Endothelial cell (in vitro differentiated cells): ENCODE measurements at regions not wholly inside any gene's neighbourhood (a gene's known extent, or its start where the extent isn't known, plus 50 kb on each side); places are given as distances from the start of the nearest gene placed in this dataset.

Experiments
- DNase-seq: peaks from one replicate; pipeline ENCODE4 v3.0.0; 2021; ENCODE audit warnings: low spot score
- H3K27ac Mint-ChIP-seq: one replicate; pipeline ENCODE4 v1.8.0; 2021; ENCODE audit warnings: mixed read lengths, inconsistent platforms; ENCODE audit not compliant: unreplicated experiment
- H3K27me3 Mint-ChIP-seq: one replicate; pipeline ENCODE4 v1.8.0; 2021; ENCODE audit warnings: mild to moderate bottlenecking, moderate library complexity, mixed read lengths, inconsistent platforms; ENCODE audit not compliant: unreplicated experiment
- H3K36me3 Mint-ChIP-seq: one replicate; pipeline ENCODE4 v1.8.0; 2021; ENCODE audit warnings: mild to moderate bottlenecking, low read depth, mixed read lengths, inconsistent platforms; ENCODE audit not compliant: unreplicated experiment
- H3K4me1 Mint-ChIP-seq: one replicate; pipeline ENCODE4 v1.8.0; 2021; ENCODE audit warnings: mild to moderate bottlenecking, mixed read lengths, inconsistent platforms; ENCODE audit not compliant: unreplicated experiment
- H3K4me3 Mint-ChIP-seq: one replicate; pipeline ENCODE4 v1.8.0; 2021; ENCODE audit warnings: mild to moderate bottlenecking, mixed read lengths, inconsistent platforms; ENCODE audit not compliant: unreplicated experiment
- H3K9me3 Mint-ChIP-seq: one replicate; pipeline ENCODE4 v1.8.0; 2021; ENCODE audit warnings: mixed read lengths, inconsistent platforms; ENCODE audit not compliant: unreplicated experiment
- TF ChIP-seq, protein P1 (sequence below): fragments of 200-600 bp; sonication (generic); IDR thresholded peaks from one replicate; pipeline ENCODE4 v1.5.0; 2021; ENCODE audit warnings: antibody characterized with exemption; ENCODE audit not compliant: unreplicated experiment

DNA sequence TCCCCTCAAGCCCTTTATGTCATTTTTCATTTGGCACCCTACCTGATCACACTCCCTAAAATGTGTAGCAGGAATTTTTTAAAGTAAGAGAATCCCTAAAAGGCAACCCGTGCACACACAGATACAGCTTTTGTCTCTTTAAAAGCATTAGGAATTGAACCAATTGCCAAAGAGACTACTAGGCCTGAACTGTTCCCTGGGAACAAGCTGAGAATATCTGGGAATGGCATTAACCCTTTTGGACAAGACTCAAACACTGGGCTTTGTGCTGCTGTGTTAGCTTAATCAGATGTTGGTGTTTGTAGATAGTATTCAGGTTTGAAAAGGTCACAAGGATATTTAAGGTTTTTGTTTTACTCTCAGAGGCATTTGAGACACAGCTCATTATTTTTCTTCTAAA, 414.4 kb upstream of the PDZRN3 start:
- Mint-ChIP-seq H3K4me1 (peaks cover 4% of the 10 kb centered on the region), H3K36me3 (no peaks in the 10 kb centered on the region), H3K27ac (no peak overlapping the region), H3K9me3 (no peaks in the 10 kb centered on the region), H3K27me3 (no peaks in the 10 kb centered on the region), H3K4me3 (no peak overlapping the region)
- TF ChIP-seq, protein P1, sequence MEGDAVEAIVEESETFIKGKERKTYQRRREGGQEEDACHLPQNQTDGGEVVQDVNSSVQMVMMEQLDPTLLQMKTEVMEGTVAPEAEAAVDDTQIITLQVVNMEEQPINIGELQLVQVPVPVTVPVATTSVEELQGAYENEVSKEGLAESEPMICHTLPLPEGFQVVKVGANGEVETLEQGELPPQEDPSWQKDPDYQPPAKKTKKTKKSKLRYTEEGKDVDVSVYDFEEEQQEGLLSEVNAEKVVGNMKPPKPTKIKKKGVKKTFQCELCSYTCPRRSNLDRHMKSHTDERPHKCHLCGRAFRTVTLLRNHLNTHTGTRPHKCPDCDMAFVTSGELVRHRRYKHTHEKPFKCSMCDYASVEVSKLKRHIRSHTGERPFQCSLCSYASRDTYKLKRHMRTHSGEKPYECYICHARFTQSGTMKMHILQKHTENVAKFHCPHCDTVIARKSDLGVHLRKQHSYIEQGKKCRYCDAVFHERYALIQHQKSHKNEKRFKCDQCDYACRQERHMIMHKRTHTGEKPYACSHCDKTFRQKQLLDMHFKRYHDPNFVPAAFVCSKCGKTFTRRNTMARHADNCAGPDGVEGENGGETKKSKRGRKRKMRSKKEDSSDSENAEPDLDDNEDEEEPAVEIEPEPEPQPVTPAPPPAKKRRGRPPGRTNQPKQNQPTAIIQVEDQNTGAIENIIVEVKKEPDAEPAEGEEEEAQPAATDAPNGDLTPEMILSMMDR, result no peak
- no peak for DNase-seq

DNA sequence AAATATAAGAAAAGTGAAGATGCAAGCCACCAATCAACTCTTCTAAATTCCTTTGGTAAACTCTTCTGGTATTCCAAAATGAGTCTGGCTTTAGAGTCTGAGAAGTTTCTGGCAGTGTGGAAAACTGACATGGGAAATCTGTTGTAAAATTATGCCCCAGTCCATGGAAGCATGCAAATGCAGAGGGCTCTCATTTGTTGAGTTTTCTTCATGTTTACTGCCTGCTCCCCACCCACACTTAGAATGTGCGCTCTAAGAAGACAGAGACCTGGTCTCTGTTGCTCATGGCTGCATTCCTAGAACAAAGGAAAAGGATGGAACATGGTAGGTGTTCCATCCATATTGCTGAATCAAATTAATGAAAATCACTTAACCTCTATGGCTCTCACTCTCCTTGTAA, 411.8 kb upstream of the PDZRN3 start:
- peaks cover 6% of the 10 kb centered on the region for H3K4me1 Mint-ChIP-seq
- DNase-seq, result no peak
- TF ChIP-seq, protein P1, result no peak
- no peaks in the 10 kb centered on the region for H3K27me3 Mint-ChIP-seq
- no peaks in the 10 kb centered on the region for H3K36me3 Mint-ChIP-seq
- H3K27ac Mint-ChIP-seq, result no peak overlapping the region
- H3K9me3 Mint-ChIP-seq, result no peaks in the 10 kb centered on the region
- no peak overlapping the region for H3K4me3 Mint-ChIP-seq

- H3K9me3 Mint-ChIP-seq, result no peaks in the 10 kb centered on the region
- TF ChIP-seq, protein P1, result no peak
- no peak overlapping the region for H3K27ac Mint-ChIP-seq
These were observed 411.4 kb upstream of the PDZRN3 start for GRCh38 chr3:74036102-74036501.

GRCh38 chr3:74033806-74034205, 409.1 kb upstream of the PDZRN3 start:
- TF ChIP-seq, protein P1, result no peak
- Mint-ChIP-seq H3K27me3 (no peaks in the 10 kb centered on the region), H3K4me3 (no peak overlapping the region), H3K27ac (no peak overlapping the region), H3K36me3 (no peaks in the 10 kb centered on the region), H3K9me3 (no peaks in the 10 kb centered on the region), H3K4me1 (peaks cover 6% of the 10 kb centered on the region)
- DNase-seq, result no peak

More at GRCh38 chr3:74036102-74036501, 411.4 kb upstream of the PDZRN3 start:
- H3K4me3 Mint-ChIP-seq, result no peak overlapping the region
- peaks cover 6% of the 10 kb centered on the region for H3K4me1 Mint-ChIP-seq
- no peaks in the 10 kb centered on the region for H3K36me3 Mint-ChIP-seq
- DNase-seq, result no peak
- H3K27me3 Mint-ChIP-seq, result no peaks in the 10 kb centered on the region

DNA sequence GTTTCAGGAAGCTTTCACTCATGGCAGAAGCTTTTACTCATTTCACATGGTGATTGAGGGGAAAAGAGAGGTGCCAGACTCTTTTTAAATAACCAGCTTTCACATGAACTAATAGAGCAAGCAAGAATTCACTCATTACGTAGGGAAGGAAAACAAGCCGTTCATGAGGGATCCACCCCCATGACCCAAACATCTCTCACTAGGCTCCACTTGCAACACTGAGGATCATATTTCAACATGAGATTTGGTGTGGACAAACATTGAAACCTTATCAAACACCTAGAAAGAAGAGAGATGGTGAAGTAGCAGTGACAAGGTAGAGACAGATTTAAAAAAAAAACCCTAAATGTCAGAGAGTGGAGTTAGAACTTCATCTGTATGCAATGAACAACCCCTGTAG, 408.6 kb upstream of the PDZRN3 start:
- peaks cover 6% of the 10 kb centered on the region for H3K4me1 Mint-ChIP-seq
- H3K27ac Mint-ChIP-seq, result no peak overlapping the region
- no peak overlapping the region for H3K4me3 Mint-ChIP-seq
- no peak for DNase-seq
- TF ChIP-seq, protein P1, result no peak
- H3K27me3 Mint-ChIP-seq, result no peaks in the 10 kb centered on the region
- no peaks in the 10 kb centered on the region for H3K36me3 Mint-ChIP-seq
- H3K9me3 Mint-ChIP-seq, result no peaks in the 10 kb centered on the region
